ENCODE measurements at regions not wholly inside any gene's neighbourhood (a gene's known extent, or its start where the extent isn't known, plus 50 kb on each side); places are given as distances from the start of the nearest gene placed in this dataset.
A peak's percentile ranks its signal among the peaks of the same experiment; 100 is the strongest.
"Not testable (repeated sequence)": the region's sequence is repeated elsewhere in the genome, so short reads cannot be mapped to it uniquely, and the experiment has no call there.

GRCh38 chr10:28996345-28996744 is 292.5 kb upstream of the LYZL1 start:
- Histone ChIP-seq H3K9me3 (no peaks in the 10 kb centered on the region), H3K27me3 (no peaks in the 10 kb centered on the region), H3K4me1 (no peaks in the 10 kb centered on the region), H3K36me3 (ENCODE audit: low read depth, missing control alignments) (no peaks in the 10 kb centered on the region), H3K27ac (no peak overlapping the region), H3K4me3 (no peak overlapping the region)
- no peak for DNase-seq
- TF ChIP-seq CTCF (IDR thresholded peaks at IDR 0.05) (no peak), POLR2A (IDR thresholded peaks at IDR 0.05) (no peak)
- intact Hi-C loops (cut with DNase I; ENCODE audit: low total_unique reads) = loop anchor here (10.0 kb wide), 1 partner anchor 332 kb away; no protein-coding TSS in a partner anchor
- WGBS, 2 donors = 86 to 87% methylated on average over 6 of the region's 6 CpGs

GRCh38 chr10:28996947-28997551 is 291.8 kb upstream of the LYZL1 start:
- Histone ChIP-seq H3K9me3 (no peaks in the 10 kb centered on the region), H3K4me1 (no peaks in the 10 kb centered on the region), H3K36me3 (ENCODE audit: low read depth, missing control alignments) (no peaks in the 10 kb centered on the region), H3K27me3 (no peaks in the 10 kb centered on the region), H3K4me3 (no peak overlapping the region), H3K27ac (no peak overlapping the region)
- no peak for TF ChIP-seq CTCF (IDR thresholded peaks at IDR 0.05)
- TF ChIP-seq POLR2A (IDR thresholded peaks at IDR 0.05) = no peak
- WGBS, 2 donors = 93 to 96% methylated on average over 6 of the region's 6 CpGs
- no peak for DNase-seq
- intact Hi-C loops (cut with DNase I; ENCODE audit: low total_unique reads) = loop anchor here (10.0 kb wide), 1 partner anchor 332 kb away; no protein-coding TSS in a partner anchor

GRCh38 chr10:28997734-28998133 is 291.1 kb upstream of the LYZL1 start:
- 55 to 64% methylated on average over 6 of the region's 6 CpGs for WGBS, 2 donors
- no peaks in the 10 kb centered on the region for H3K9me3 ChIP-seq
- no peak for DNase-seq
- H3K27ac ChIP-seq = no peak overlapping the region
- TF ChIP-seq CTCF (IDR thresholded peaks at IDR 0.05) = no peak
- no peak for TF ChIP-seq POLR2A (IDR thresholded peaks at IDR 0.05)
- H3K27me3 ChIP-seq = no peaks in the 10 kb centered on the region
- H3K4me1 ChIP-seq = no peaks in the 10 kb centered on the region
- H3K4me3 ChIP-seq = no peak overlapping the region
- no peaks in the 10 kb centered on the region for H3K36me3 ChIP-seq (ENCODE audit: low read depth, missing control alignments)
- intact Hi-C loops (cut with DNase I; ENCODE audit: low total_unique reads) = loop anchor here (10.0 kb wide), 1 partner anchor 333 kb away; no protein-coding TSS in a partner anchor

- DNase-seq = no peak
- Histone ChIP-seq H3K27me3 (no peaks in the 10 kb centered on the region), H3K9me3 (no peaks in the 10 kb centered on the region), H3K4me3 (peak overlapping the region in 1 of 2 donors; percentile 7), H3K36me3 (ENCODE audit: low read depth, missing control alignments) (no peaks in the 10 kb centered on the region), H3K27ac (no peak overlapping the region), H3K4me1 (no peaks in the 10 kb centered on the region)
- 61 to 83% methylated on average over 6 of the region's 6 CpGs for WGBS, 2 donors
- no peak for TF ChIP-seq POLR2A (IDR thresholded peaks at IDR 0.05)
- TF ChIP-seq CTCF (IDR thresholded peaks at IDR 0.05) = no peak
- intact Hi-C loops (cut with DNase I; ENCODE audit: low total_unique reads) = no loop called here
Observed at GRCh38 chr10:29001801-29002200, 287.1 kb upstream of the LYZL1 start.

- H3K4me3 ChIP-seq; H3K27me3 ChIP-seq; intact Hi-C loops (cut with DNase I; ENCODE audit: low total_unique reads); H3K27ac ChIP-seq; DNase-seq; H3K4me1 ChIP-seq; H3K36me3 ChIP-seq (ENCODE audit: low read depth, missing control alignments); H3K9me3 ChIP-seq: not testable (repeated sequence)
- WGBS, 2 donors = 95 to 96% methylated on average over 5 of the region's 5 CpGs
Observed at GRCh38 chr10:29003014-29003413, 285.9 kb upstream of the LYZL1 start.
